ENCODE measurements at regions not wholly inside any gene's neighbourhood (a gene's known extent, or its start where the extent isn't known, plus 50 kb on each side); places are given as distances from the start of the nearest gene placed in this dataset.

DNA sequence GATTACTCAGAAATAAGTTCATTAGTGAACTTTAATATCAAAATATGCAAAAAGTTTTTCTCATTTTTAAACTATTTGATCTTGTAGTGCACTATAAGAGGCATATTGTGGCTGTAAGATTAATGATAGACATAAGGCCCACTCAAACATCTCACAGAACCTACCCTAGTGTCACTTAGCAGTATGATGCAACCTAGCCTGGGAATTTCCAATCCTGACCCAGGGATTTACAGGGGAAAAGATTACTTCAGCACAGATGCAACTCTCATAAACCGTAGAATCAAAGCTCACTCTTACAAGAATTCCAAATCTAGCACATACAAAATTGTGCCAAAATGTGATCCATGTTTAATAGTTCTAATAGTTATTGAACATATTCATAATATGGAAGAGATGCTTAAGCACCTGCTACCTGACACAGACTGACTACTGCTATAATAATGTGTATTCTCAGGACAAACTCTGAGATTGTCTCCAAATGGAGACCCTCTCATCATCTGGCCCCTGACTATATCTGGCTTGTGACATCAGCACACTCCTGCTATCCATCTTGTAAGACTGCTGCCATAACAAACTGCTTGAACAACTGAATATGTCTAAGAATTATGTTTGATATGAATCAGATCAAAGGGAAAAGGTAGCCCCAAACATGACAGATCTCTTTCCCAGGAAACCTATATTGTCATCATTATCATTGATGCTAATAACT is 271.9 kb downstream of the PABPC4L start:
- DNase-seq (ENCODE audit: low spot score) (no peak), ATAC-seq (ENCODE audit: insufficient number of reproducible peaks, low FRiP score, low read depth) (no peak)
- Histone ChIP-seq H3K27me3 (replicated peaks; ENCODE audit: insufficient read depth) (no peaks in the 10 kb centered on the region), H3K4me3 (no peak overlapping the region), H3K27ac (no peak overlapping the region), H3K4me1 (ENCODE audit: control insufficient read depth in 1 of 2, low read depth in 2 of 2) (no peaks in the 10 kb centered on the region), H3K9me3 (no peaks in the 10 kb centered on the region), H3K36me3 (no peaks in the 10 kb centered on the region)
- TF ChIP-seq, protein P1, sequence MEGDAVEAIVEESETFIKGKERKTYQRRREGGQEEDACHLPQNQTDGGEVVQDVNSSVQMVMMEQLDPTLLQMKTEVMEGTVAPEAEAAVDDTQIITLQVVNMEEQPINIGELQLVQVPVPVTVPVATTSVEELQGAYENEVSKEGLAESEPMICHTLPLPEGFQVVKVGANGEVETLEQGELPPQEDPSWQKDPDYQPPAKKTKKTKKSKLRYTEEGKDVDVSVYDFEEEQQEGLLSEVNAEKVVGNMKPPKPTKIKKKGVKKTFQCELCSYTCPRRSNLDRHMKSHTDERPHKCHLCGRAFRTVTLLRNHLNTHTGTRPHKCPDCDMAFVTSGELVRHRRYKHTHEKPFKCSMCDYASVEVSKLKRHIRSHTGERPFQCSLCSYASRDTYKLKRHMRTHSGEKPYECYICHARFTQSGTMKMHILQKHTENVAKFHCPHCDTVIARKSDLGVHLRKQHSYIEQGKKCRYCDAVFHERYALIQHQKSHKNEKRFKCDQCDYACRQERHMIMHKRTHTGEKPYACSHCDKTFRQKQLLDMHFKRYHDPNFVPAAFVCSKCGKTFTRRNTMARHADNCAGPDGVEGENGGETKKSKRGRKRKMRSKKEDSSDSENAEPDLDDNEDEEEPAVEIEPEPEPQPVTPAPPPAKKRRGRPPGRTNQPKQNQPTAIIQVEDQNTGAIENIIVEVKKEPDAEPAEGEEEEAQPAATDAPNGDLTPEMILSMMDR (IDR thresholded peaks at IDR 0.05), result no peak

DNA sequence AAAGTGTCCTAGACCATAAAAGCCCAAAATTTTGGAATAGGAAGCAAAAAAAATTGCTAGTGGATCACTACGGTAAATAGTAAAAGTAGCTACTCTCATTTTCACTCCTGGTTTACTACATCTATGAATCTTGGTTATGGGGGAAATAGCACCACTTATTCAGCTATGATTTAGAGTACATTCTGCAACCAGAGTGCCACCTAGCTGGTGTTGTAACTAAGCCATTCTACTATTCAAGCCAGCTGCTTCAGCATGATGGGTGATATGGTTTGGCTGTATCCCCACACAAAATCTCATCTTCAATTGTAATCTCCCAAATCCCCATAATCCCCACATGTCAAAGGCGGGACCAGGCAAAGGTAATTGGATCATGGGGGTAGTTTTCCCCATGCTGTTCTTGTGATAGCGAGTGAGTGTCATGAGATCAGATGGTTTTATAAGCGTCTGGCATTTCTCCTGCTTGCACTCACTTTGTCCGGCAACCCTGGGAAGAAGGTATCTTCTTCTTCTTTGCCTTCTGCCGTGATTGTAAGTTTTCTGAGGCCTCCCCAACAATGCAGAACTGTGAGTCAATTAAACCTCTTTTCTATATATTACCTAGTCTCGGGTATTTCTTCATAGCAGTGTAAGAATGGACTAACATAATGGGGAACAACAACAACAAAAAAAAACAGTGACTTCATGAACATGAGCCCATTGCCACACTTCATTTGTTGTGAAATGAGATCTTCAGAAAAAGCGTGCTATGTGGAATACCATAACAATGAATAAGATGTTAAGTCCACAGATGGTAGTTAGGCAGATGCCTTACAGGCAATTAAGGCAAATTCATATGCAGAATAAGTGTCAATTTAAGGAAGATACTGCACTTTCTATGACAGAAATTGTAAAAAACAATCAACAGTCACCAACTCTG is 280.1 kb downstream of the PABPC4L start:
- H3K4me1 ChIP-seq (ENCODE audit: control insufficient read depth in 1 of 2, low read depth in 2 of 2), result no peaks in the 10 kb centered on the region
- no peaks in the 10 kb centered on the region for H3K9me3 ChIP-seq
- TF ChIP-seq, protein P1 (IDR thresholded peaks at IDR 0.05), result no peak
- ATAC-seq (ENCODE audit: insufficient number of reproducible peaks, low FRiP score, low read depth) (no peak), DNase-seq (ENCODE audit: low spot score) (no peak)
- H3K36me3 ChIP-seq, result no peaks in the 10 kb centered on the region
- H3K4me3 ChIP-seq, result no peak overlapping the region
- H3K27ac ChIP-seq, result no peak overlapping the region
- no peaks in the 10 kb centered on the region for H3K27me3 ChIP-seq (replicated peaks; ENCODE audit: insufficient read depth)

DNA sequence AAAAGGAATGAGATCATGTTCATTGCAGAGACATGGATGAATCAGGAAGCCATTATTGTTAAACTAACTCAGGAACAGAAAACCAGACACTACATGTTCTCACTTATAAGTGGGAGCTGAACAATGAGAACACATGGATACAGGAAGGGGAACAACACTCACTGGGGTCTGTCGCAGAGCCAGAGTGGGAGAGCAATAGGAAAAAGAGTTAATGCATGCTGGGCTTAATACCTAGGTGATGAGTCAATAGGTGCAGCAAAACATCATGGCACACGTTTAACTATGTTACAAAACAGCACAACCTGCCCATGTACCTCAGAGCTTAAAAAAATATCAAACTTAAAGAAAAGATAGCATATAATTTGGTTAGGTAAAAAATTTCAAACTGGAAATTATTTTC is 281.4 kb downstream of the PABPC4L start:
- no peaks in the 10 kb centered on the region for H3K4me1 ChIP-seq (ENCODE audit: control insufficient read depth in 1 of 2, low read depth in 2 of 2)
- ATAC-seq (ENCODE audit: insufficient number of reproducible peaks, low FRiP score, low read depth) (no peak), DNase-seq (ENCODE audit: low spot score) (no peak)
- H3K4me3 ChIP-seq, result no peak overlapping the region
- no peaks in the 10 kb centered on the region for H3K36me3 ChIP-seq
- H3K27ac ChIP-seq, result no peak overlapping the region
- no peaks in the 10 kb centered on the region for H3K9me3 ChIP-seq
- H3K27me3 ChIP-seq (replicated peaks; ENCODE audit: insufficient read depth), result no peaks in the 10 kb centered on the region
- TF ChIP-seq, protein P1 (IDR thresholded peaks at IDR 0.05), result no peak

DNA sequence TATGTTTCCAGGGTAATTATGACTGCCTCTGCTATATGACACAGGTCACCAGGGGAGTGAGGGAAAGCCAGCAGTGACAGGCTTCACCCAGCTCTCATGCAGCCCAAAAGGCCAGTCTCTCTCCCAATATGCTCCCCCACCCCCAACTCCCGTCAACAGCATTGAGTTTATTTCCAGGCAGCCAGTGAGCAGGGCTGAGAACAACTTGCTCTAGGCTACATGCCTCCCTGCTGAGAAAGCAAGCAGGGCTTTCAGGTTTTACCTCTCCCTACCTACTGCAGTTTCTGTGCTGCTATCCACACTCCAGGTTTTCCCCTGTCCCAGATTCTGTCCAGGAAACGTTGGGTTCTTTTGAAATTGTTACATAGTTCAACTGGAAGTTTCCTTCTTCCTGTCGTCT is 291.4 kb downstream of the PABPC4L start:
- DNase-seq (ENCODE audit: low spot score), result no peak
- no peak overlapping the region for H3K4me3 ChIP-seq
- TF ChIP-seq, protein P1 (IDR thresholded peaks at IDR 0.05), result no peak
- no peaks in the 10 kb centered on the region for H3K4me1 ChIP-seq (ENCODE audit: control insufficient read depth in 1 of 2, low read depth in 2 of 2)
- ATAC-seq (ENCODE audit: insufficient number of reproducible peaks, low FRiP score, low read depth), result no peak
- H3K36me3 ChIP-seq, result no peaks in the 10 kb centered on the region
- no peaks in the 10 kb centered on the region for H3K27me3 ChIP-seq (replicated peaks; ENCODE audit: insufficient read depth)
- H3K9me3 ChIP-seq, result peaks cover 2% of the 10 kb centered on the region
- H3K27ac ChIP-seq, result no peak overlapping the region

DNA sequence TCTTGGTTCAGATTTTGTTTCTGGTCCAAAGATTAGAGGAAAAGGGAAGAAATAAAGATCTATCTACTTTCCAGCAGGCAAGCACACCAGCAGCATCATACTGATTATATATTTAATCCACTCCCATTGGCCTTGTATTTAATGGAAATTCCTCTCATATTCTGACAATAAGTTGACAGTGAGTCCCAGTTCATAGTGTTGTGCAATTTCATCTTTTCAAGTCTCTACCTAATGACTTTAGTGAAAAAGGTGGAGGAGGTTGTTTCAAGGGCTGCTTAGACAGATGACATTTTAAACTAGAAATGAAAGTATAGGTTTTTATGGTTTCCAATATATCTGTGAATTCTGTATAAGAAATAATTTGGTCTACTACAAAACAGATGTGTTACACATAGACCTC is 298.6 kb downstream of the PABPC4L start:
- no peak for DNase-seq (ENCODE audit: low spot score)
- no peak for ATAC-seq (ENCODE audit: insufficient number of reproducible peaks, low FRiP score, low read depth)
- TF ChIP-seq, protein P1 (IDR thresholded peaks at IDR 0.05), result no peak
- Histone ChIP-seq H3K27me3 (replicated peaks; ENCODE audit: insufficient read depth) (no peaks in the 10 kb centered on the region), H3K27ac (no peak overlapping the region), H3K4me1 (ENCODE audit: control insufficient read depth in 1 of 2, low read depth in 2 of 2) (no peaks in the 10 kb centered on the region), H3K9me3 (no peaks in the 10 kb centered on the region), H3K36me3 (no peaks in the 10 kb centered on the region), H3K4me3 (no peak overlapping the region)

All from thoracic aorta (tissue), 2 donors.